H1 (cell line): ENCODE measurements at regions not wholly inside any gene's neighbourhood (a gene's known extent, or its start where the extent isn't known, plus 50 kb on each side); places are given as distances from the start of the nearest gene placed in this dataset.

Source experiments
- FOSL1 ChIP-seq: IDR thresholded peaks from 2 replicates; pipeline ENCODE4 v1.6.1; 2011; ENCODE audit warnings: mild to moderate bottlenecking, low read depth, low read length, moderate library complexity; ENCODE audit not compliant: insufficient read depth
- KDM4A ChIP-seq: IDR thresholded peaks from one replicate; pipeline ENCODE4 v1.7.1; 2012; ENCODE audit warnings: low read depth, mild to moderate bottlenecking, moderate library complexity, low read length, inconsistent platforms; ENCODE audit not compliant: severe bottlenecking
- PHF8 ChIP-seq: fragments of 200-600 bp; sonication (generic); conservative IDR thresholded peaks from 2 replicates; pipeline ENCODE4 v1.7.1; 2012; ENCODE audit warnings: low read depth, mild to moderate bottlenecking, inconsistent platforms, low read length, moderate library complexity
- TF ChIP-seq, protein P1 (sequence below): IDR thresholded peaks from 2 replicates; pipeline ENCODE4 v1.6.1; 2012; ENCODE audit warnings: low read length, inconsistent platforms

DNA sequence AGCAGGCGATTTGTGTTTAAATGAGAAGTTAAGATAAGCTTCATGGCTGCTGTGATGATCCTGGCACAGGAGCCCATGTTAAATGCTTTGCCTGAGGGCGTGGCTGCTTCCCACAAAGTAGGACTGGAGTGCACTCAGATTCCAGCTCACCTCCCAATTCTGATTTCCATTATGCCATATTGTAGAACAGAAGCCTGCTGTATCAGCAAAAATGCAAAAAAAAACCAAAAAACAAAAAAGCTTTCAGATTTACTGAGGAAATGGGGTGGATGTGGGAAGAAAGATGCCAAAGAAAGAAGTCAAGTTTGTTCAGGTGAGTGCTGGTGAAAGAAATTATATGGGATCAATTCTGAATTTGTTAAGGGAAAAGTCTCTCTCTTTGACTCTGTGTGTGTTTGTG, 610.4 kb upstream of the NETO1 start (continued):
- TF ChIP-seq PHF8 = no peak
- TF ChIP-seq, protein P1, sequence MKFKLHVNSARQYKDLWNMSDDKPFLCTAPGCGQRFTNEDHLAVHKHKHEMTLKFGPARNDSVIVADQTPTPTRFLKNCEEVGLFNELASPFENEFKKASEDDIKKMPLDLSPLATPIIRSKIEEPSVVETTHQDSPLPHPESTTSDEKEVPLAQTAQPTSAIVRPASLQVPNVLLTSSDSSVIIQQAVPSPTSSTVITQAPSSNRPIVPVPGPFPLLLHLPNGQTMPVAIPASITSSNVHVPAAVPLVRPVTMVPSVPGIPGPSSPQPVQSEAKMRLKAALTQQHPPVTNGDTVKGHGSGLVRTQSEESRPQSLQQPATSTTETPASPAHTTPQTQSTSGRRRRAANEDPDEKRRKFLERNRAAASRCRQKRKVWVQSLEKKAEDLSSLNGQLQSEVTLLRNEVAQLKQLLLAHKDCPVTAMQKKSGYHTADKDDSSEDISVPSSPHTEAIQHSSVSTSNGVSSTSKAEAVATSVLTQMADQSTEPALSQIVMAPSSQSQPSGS = no peak
- no peak for TF ChIP-seq FOSL1
- no peak for TF ChIP-seq KDM4A
